Left colon (tissue), 2 donors: ENCODE measurements at regions not wholly inside any gene's neighbourhood (a gene's known extent, or its start where the extent isn't known, plus 50 kb on each side); places are given as distances from the start of the nearest gene placed in this dataset.

ENCODE experiments used
- ATAC-seq: fragments of 200-7000 bp; cut with Tn5 transposase; one replicate; pipeline ENCODE4 v1.9.1; 2020; ENCODE audit warnings: mild to moderate bottlenecking, moderate library complexity
- DNase-seq, 2 donors: peaks; one replicate each; pipeline ENCODE4 v3.0.0-alpha.2; 2020
- intact Hi-C, 2 donors: fragments of 100-400 bp; cut with DNase I in 1 of 2; cut with micrococcal nuclease in 1 of 2; formaldehyde crosslinking; loops; one replicate each; pipeline versions ENCODE4 v1.11.2 to v1.14.0; 2022; cut with DNase I, micrococcal nuclease
- donor health status: DM: no; HTN: no; CAD: no.
- donor health status: DM: yes; HTN: yes; CAD: no.

DNA sequence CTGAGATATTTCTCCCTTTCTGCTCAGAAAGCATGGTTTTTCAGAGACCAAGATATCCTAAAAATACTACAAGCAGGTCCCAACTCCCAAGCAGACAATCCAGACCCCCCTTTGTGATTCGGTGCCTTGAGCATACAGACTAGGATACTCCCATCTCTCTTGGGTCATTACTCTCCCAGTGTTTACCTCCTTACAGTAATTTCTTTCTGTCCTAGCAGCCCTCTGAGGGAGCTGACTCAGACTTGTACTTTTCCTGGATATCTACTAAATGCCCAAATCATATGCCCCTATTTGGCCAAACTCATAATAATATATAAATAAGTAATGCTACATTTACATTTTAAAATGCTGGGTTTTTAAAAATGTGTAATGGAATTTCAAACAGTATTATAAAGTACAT, 355.6 kb downstream of the LRIG3 start:
- intact Hi-C loops: no loop called here
- no peak for ATAC-seq

GRCh38 chr12:58566599-58566998, 353.7 kb downstream of the LRIG3 start:
- intact Hi-C loops: no loop called here
- ATAC-seq: no peak
- DNase-seq: no peak

More for the DNA sequence above, 355.6 kb downstream of the LRIG3 start:
- no peak for DNase-seq

DNA sequence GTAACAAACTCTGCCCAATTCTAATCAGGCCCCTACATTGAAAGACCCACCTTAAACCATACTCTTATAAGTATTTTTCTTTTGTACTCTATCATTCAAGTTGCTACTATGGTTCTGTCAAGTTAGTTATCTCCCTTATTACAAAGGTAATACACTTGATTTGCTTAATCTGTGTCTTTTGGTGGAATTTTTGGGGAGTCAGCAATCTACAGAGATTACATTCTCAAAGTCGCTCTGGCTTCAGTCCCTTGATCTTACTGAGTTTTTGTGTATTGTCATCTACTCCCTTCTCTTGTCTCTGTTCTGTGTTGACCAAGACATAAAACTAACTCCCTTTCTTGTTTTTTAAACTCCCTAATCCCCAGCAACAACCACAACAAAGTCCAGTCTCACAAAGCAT, 353.1 kb downstream of the LRIG3 start:
- ATAC-seq (no peak), DNase-seq (no peak)
- intact Hi-C loops: no loop called here

GRCh38 chr12:58570411-58570810, 349.9 kb downstream of the LRIG3 start:
- DNase-seq (no peak), ATAC-seq (no peak)
- intact Hi-C loops: no loop called here

GRCh38 chr12:58575256-58575655, 345.0 kb downstream of the LRIG3 start:
- DNase-seq: no peak
- no peak for ATAC-seq
- intact Hi-C loops: no loop called here

DNA sequence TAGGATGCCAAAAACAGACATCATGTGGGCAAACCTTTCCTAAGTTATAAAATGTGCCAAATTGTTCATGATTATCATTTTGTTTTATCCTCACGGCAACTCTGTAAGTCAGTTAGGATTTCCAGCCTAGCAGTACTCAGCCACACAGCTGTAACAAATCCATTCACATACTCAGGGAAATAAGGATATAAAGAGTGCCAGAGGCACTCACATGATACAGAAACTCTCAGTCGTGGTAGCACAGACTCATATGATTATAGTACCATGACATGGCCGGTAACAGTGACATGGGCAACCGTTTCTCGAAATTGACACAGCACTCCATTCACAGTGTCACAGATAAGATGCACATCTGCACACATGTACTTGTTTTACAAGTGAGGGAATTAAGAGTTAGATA, 344.2 kb downstream of the LRIG3 start:
- no peak for ATAC-seq
- intact Hi-C loops: no loop called here
- DNase-seq: no peak

GRCh38 chr12:58576916-58577315, 343.4 kb downstream of the LRIG3 start:
- intact Hi-C loops: no loop called here
- no peak for ATAC-seq
- no peak for DNase-seq

- ATAC-seq (no peak), DNase-seq (no peak)
- intact Hi-C loops: no loop called here
These were observed 340.2 kb downstream of the LRIG3 start for GRCh38 chr12:58580095-58580494.

DNA sequence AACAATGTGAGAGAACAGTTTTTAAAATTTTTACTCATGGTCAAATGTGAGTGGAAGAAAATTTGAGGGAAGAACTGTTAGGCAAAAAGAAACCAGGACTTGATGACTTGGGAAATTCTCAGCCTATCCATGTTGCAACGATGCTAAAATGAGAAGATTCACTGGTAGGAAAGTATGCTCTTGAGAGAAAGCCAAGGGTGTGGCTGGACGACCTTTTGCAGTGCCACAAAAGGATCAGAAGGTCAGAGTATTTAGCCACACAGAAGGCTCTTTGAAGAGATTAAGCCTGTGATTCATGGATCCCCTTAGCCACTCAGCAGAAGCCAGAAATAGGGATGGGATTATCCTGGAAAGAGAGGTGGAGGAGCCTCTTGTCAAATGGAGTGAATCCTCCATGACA, 336.8 kb downstream of the LRIG3 start:
- ATAC-seq (no peak), DNase-seq (no peak)
- intact Hi-C loops: no loop called here

GRCh38 chr12:58583940-58584339, 336.4 kb downstream of the LRIG3 start:
- ATAC-seq (no peak), DNase-seq (no peak)

GRCh38 chr12:58584880-58585279, 335.4 kb downstream of the LRIG3 start:
- ATAC-seq: no peak
- intact Hi-C loops: no loop called here
- DNase-seq: no peak

More at GRCh38 chr12:58583940-58584339, 336.4 kb downstream of the LRIG3 start:
- intact Hi-C loops: no loop called here

- ATAC-seq (no peak), DNase-seq (no peak)
- intact Hi-C loops: no loop called here
These were observed 333.5 kb downstream of the LRIG3 start for GRCh38 chr12:58586762-58587161.

- DNase-seq (no peak), ATAC-seq (no peak)
- intact Hi-C loops: no loop called here
These were observed 331.5 kb downstream of the LRIG3 start for GRCh38 chr12:58588770-58589169.

GRCh38 chr12:58592475-58593207, 327.7 kb downstream of the LRIG3 start:
- ATAC-seq (no peak), DNase-seq (no peak)
- intact Hi-C loops: no loop called here

DNA sequence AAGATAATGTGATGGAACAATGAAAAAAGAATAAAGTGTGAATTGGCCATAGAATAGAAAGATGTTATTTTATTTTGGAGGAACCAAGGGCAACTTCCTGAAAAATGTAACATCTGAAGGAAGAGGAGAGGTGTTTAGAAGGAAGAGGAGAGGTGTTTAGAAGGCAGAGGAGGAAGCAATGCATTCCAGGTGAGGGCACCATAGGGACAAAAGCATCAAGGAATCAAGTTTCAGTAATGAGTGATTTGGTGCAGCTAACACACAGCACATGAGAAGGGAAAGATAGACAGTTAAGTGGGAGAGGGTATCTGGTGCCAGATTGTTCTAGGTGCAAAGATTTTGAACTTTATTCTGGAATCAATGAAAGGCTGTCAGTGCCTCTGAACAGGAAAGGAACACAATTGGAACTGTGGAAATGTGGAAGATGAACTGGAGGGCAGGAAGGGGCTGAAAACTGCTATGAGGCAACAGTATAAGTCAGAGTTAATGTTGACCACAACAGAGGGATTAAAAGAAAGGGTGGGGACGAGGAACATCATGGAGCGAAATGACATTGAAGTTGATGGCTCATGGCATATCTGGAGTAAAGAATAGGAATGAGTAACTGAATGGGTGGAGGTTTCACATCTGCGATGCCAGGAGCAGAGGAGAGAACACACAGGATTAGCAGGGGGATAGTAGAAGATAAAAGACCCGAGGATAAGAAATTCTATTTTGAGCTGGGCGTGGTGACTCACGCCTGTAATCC, 326.6 kb downstream of the LRIG3 start:
- DNase-seq: no peak
- intact Hi-C loops: no loop called here
- ATAC-seq: no peak

DNA sequence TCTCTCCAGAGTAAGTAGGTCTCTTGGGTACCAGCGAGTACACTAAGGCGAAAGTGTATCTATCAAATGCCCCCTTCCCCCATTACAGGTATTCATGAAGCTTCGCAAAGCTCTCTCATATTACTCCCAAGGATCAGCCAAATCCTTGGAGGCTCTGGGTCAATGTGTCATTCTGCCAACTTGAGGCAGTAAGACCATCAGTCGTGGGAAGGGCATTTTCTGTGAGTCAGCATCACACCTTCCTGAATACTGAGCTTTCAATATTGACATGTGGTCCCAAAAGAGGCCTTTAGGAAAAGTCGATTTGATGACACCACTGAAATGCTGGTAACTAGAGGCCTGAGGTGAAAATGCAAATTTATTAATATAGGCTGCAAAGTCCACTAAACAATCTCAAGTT, 323.9 kb downstream of the LRIG3 start:
- no peak for DNase-seq
- no peak for ATAC-seq
- intact Hi-C loops: no loop called here

GRCh38 chr12:58601529-58601928, 318.8 kb downstream of the LRIG3 start:
- ATAC-seq: no peak
- intact Hi-C loops: no loop called here
- no peak for DNase-seq

DNA sequence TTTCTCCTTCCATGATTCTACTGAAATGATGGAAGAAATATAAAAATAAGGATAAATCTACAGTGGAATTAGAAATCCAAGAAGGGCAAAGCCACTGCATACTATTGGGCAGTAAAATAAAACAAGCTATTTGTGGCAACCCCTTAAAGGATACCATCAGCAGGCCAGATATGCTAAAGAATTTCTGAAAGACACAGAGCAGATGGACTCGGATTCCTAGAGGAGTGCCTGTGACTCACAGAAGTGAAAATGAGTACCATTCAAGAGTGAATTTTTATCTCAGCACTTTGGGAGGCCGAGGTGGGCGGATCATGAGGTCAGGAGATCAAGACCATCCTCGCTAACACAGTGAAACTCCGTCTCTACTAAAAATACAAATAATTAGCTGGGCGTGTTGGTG, 318.1 kb downstream of the LRIG3 start:
- DNase-seq (no peak), ATAC-seq (no peak)
- intact Hi-C loops: no loop called here

DNA sequence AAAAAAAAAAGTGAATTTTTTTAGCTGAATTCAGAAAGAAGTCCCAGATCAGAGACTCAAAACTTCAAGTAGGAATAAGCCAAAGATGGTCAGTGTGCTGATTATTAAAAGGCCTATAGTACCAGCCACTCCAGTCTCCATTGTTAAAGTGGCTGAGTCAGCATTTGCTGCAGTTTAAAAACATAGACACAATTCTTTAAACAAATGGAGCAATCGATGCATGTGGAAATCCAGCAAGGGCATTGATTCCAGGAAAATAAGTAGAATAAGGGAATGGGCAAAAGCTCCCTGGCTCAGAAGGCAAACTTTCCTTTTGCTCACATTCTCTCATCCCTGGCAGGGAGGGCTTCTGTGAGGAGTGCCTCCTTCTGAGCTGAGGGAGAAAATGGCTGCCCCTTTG, 317.6 kb downstream of the LRIG3 start:
- intact Hi-C loops: no loop called here
- no peak for DNase-seq
- no peak for ATAC-seq

DNA sequence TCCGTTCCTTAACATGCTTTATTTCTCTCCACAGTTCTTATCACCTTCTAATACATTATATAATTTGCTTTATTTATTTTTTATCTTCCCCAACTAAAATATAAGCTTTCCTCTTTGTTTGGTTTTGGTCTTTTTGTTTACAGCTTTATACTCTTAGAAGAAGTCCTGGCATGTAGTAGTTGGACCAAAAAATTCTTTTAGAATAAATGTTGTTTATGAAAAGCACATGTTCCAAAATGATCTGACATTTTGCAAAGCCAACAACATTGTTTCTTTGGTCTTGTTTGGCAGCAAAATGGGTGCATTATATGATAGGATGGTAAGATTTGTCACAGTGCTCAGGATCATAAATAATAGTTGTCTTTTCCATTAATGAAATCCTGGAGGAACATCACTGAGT, 312.5 kb downstream of the LRIG3 start:
- ATAC-seq: no peak
- no peak for DNase-seq
- intact Hi-C loops: no loop called here

DNA sequence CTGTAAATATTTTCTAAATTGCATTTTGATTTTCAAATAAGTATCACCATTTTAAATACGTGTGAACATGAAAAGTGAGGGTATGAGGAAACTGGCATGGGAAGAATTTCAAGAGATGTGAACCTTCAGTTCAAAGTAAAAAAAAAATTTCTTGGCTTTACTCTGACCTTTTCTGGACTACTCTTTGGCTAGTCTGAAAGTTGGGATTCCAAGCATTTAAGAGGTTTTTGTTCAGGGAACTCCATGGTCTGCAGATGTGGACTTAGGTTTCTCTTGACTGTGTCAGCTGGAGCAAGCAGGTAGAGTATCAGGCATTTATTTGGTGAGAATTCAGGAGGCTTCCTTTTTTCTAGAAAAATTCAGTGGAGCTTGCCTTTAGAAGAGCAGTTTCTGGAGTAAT, 311.6 kb downstream of the LRIG3 start:
- DNase-seq: no peak
- intact Hi-C loops: no loop called here
- no peak for ATAC-seq
